Natural killer cell (primary cell): ENCODE measurements at regions not wholly inside any gene's neighbourhood (a gene's known extent, or its start where the extent isn't known, plus 50 kb on each side); places are given as distances from the start of the nearest gene placed in this dataset.

Source experiments
- ATAC-seq, 3 donors: fragments of 150-1000 bp in 2 of 3; fragments of 200-7000 bp in 1 of 3; cut with Tn5 transposase; 1 replicate in 1 of 3; 2 replicates in 2 of 3; pipeline ENCODE4 v1.10.0; 2021; ENCODE audit warnings: mild to moderate bottlenecking in 2 of 3, moderate library complexity in 2 of 3
- DNase-seq, 2 donors: peaks; one replicate each; pipeline versions ENCODE4 v3.0.0 to v3.0.0-alpha.2; 2013 to 2021; ENCODE audit warnings: mixed read lengths in 1 of 2
- H3K27ac ChIP-seq: one replicate; pipeline ENCODE4 v1.5.1; 2013; ENCODE audit warnings: mild to moderate bottlenecking, low read length
- H3K27me3 ChIP-seq: one replicate; pipeline ENCODE4 v1.6.1; 2013; ENCODE audit warnings: low read length; ENCODE audit not compliant: control insufficient read depth, insufficient read depth
- H3K36me3 ChIP-seq: one replicate; pipeline ENCODE4 v1.6.1; 2013; ENCODE audit warnings: low read length; ENCODE audit not compliant: control insufficient read depth, insufficient read depth
- H3K4me1 ChIP-seq: one replicate; pipeline ENCODE4 v1.6.1; 2013; ENCODE audit warnings: low read length; ENCODE audit not compliant: control insufficient read depth, insufficient read depth
- H3K4me3 ChIP-seq: one replicate; pipeline ENCODE4 v1.5.1; 2013; ENCODE audit warnings: low read length
- H3K9me3 ChIP-seq: one replicate; pipeline ENCODE4 v1.6.1; 2013; ENCODE audit warnings: low read length; ENCODE audit not compliant: control insufficient read depth, insufficient read depth
- H3K27ac Mint-ChIP-seq, 2 donors: one replicate each; pipeline ENCODE4 v1.8.0; 2022; ENCODE audit warnings: mild to moderate bottlenecking in 2 of 2, mixed read lengths in 2 of 2, moderate library complexity in 1 of 2
- H3K27me3 Mint-ChIP-seq, 2 donors: one replicate each; pipeline ENCODE4 v1.8.0; 2022; ENCODE audit warnings: low read depth in 2 of 2, mixed read lengths in 2 of 2
- H3K36me3 Mint-ChIP-seq: one replicate; pipeline ENCODE4 v1.8.0; 2022; ENCODE audit warnings: mixed read lengths
- H3K4me1 Mint-ChIP-seq, 2 donors: one replicate each; pipeline ENCODE4 v1.8.0; 2022; ENCODE audit warnings: mixed read lengths in 2 of 2
- H3K4me3 Mint-ChIP-seq: one replicate; pipeline ENCODE4 v1.8.0; 2022; ENCODE audit warnings: mild to moderate bottlenecking, moderate library complexity, mixed read lengths
- H3K9me3 Mint-ChIP-seq, 2 donors: one replicate each; pipeline ENCODE4 v1.8.0; 2022; ENCODE audit warnings: mixed read lengths in 2 of 2
- WGBS: methylation state at CpG from one replicate; pipeline ENCODE4 v1.1.7; 2013; ENCODE audit warnings: missing lambda C conversion rate; ENCODE audit not compliant: insufficient coverage; 5-methylcytosine and 5-hydroxymethylcytosine counted together
- intact Hi-C: fragments of 100-400 bp; cut with micrococcal nuclease; formaldehyde crosslinking; loops from one replicate; pipeline ENCODE4 v1.14.2; 2022
- TF ChIP-seq, protein P1 (sequence below): fragments of 200-600 bp; IDR thresholded peaks from one replicate; pipeline ENCODE4 v1.8.0; 2022; ENCODE audit warnings: antibody characterized with exemption

DNA sequence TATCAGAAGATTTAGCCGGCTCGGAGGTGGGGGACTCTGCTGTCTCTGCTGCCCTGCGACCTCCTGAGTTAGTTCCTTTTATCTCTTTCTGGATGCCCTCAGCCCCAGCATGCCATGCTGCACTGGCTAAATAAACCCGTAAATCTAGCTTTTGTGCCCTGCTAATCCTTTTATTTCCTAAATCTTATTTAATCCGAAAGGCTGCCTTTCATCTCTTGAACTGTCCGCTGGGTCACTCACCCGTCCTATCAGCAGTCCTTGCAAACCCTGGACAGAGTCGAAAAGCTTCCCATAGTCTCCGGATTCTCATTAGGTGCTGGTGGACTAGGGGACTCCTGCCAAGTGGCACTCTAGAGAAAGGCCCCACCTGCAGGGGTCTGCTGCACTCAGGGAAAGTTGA lies 122.0 kb upstream of the APCDD1 start:
- H3K27me3 ChIP-seq, result no peaks in the 10 kb centered on the region
- no peak for ATAC-seq
- Mint-ChIP-seq H3K27ac (no peak overlapping the region), H3K4me1 (no peaks in the 10 kb centered on the region), H3K36me3 (no peaks in the 10 kb centered on the region), H3K27me3 (no peaks in the 10 kb centered on the region), H3K9me3 (no peaks in the 10 kb centered on the region), H3K4me3 (no peak overlapping the region)
- no peak overlapping the region for H3K4me3 ChIP-seq
- intact Hi-C loops, result no loop called here
- TF ChIP-seq, protein P1, sequence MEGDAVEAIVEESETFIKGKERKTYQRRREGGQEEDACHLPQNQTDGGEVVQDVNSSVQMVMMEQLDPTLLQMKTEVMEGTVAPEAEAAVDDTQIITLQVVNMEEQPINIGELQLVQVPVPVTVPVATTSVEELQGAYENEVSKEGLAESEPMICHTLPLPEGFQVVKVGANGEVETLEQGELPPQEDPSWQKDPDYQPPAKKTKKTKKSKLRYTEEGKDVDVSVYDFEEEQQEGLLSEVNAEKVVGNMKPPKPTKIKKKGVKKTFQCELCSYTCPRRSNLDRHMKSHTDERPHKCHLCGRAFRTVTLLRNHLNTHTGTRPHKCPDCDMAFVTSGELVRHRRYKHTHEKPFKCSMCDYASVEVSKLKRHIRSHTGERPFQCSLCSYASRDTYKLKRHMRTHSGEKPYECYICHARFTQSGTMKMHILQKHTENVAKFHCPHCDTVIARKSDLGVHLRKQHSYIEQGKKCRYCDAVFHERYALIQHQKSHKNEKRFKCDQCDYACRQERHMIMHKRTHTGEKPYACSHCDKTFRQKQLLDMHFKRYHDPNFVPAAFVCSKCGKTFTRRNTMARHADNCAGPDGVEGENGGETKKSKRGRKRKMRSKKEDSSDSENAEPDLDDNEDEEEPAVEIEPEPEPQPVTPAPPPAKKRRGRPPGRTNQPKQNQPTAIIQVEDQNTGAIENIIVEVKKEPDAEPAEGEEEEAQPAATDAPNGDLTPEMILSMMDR, result no peak
- 89% methylated on average over 9 of the region's 9 CpGs for WGBS
- no peaks in the 10 kb centered on the region for H3K36me3 ChIP-seq
- no peak for DNase-seq
- H3K4me1 ChIP-seq, result no peaks in the 10 kb centered on the region
- H3K27ac ChIP-seq, result no peak overlapping the region
- no peaks in the 10 kb centered on the region for H3K9me3 ChIP-seq

DNA sequence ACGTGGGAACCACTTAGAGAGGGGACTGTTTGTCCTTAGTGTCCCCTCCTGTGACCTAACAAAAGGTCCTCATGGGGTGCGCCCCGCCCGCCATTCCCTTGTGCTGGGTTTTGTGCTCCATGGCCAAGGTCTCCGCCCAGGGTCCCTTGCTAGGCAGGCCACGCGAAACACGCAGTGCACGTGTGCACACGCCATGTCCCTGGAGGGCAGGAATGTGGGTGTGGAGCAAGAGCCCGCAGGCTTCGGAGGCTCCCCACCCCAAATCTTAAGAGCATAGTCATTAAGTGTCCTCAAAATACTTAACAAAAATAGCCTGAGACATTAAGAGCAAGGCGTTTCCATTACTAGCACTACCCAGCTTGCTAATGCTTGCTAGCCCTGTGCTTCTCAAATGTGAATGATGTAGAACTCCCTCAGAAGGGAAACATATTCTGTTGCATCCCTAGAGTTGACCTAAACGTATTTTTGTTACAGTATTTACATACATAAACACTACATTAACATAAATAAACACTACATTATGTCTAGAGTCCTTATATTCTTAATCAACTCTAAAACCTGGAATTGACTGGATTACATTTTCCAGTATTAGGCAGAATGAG lies 117.6 kb upstream of the APCDD1 start:
- no peak for ATAC-seq
- no peaks in the 10 kb centered on the region for H3K36me3 Mint-ChIP-seq

DNA sequence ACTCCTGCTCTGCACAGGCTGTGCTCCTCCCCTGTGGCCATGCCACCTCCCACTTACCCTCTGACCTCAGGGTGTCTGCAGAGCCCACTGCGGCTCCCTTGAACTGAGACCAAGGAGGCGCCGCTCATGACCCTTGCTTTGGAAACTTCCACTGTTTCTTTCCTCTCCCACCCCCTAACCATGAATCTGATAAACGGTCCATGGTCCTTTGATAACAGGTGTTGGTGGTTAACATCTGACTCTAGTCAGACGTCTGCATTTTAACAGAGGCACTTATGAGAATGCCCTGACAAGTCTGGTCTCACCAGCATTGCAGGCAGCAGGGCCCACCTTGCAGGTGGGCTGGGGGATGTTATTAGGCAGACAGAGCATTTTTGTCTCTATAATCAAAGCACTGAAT lies 113.6 kb upstream of the APCDD1 start:
- intact Hi-C loops, result no loop called here
- Histone ChIP-seq H3K27ac (no peak overlapping the region), H3K4me1 (no peaks in the 10 kb centered on the region), H3K4me3 (no peak overlapping the region), H3K27me3 (no peaks in the 10 kb centered on the region), H3K9me3 (no peaks in the 10 kb centered on the region), H3K36me3 (no peaks in the 10 kb centered on the region)
- H3K27ac Mint-ChIP-seq, result no peak overlapping the region
- WGBS, result 49% methylated on average over 5 of the region's 5 CpGs
- DNase-seq (no peak), ATAC-seq (no peak)
- no peaks in the 10 kb centered on the region for H3K9me3 Mint-ChIP-seq
- H3K36me3 Mint-ChIP-seq, result no peaks in the 10 kb centered on the region
- no peaks in the 10 kb centered on the region for H3K27me3 Mint-ChIP-seq
- no peak overlapping the region for H3K4me3 Mint-ChIP-seq
- H3K4me1 Mint-ChIP-seq, result no peaks in the 10 kb centered on the region
- TF ChIP-seq, protein P1, result no peak

More for the DNA sequence above, 117.6 kb upstream of the APCDD1 start:
- DNase-seq, result no peak
- H3K27ac ChIP-seq, result no peak overlapping the region
- Mint-ChIP-seq H3K4me3 (no peak overlapping the region), H3K4me1 (no peaks in the 10 kb centered on the region), H3K27ac (no peak overlapping the region), H3K9me3 (no peaks in the 10 kb centered on the region), H3K27me3 (no peaks in the 10 kb centered on the region)
- intact Hi-C loops, result no loop called here
- H3K4me3 ChIP-seq, result no peak overlapping the region
- TF ChIP-seq, protein P1, result no peak
- no peaks in the 10 kb centered on the region for H3K9me3 ChIP-seq
- H3K27me3 ChIP-seq, result no peaks in the 10 kb centered on the region
- H3K4me1 ChIP-seq, result no peaks in the 10 kb centered on the region
- H3K36me3 ChIP-seq, result no peaks in the 10 kb centered on the region
- 92% methylated on average over 13 of the region's 14 CpGs for WGBS

DNA sequence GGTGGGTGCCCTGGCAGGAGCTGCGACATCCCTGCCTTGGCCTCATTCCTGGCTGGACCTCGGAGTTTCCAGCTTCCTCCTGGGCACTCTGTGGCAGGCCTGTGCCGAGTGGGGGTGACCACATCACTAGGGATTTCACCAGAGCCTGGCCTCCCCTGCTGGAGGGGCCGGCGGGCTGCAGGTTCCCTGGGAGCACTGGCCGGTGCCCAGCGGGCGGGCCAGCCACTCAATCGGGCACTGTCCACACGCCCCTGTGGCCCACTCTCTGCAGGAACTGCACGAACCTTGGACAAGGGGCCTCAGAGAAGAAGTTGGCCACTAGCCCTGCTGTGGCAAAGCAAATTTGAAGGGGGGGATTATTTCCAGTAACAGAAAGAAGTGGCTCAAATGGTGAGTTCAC lies 110.7 kb upstream of the APCDD1 start:
- no peaks in the 10 kb centered on the region for H3K27me3 ChIP-seq
- no peaks in the 10 kb centered on the region for H3K36me3 ChIP-seq
- 90% methylated on average over 11 of the region's 11 CpGs for WGBS
- DNase-seq, result no peak
- H3K4me3 ChIP-seq, result no peak overlapping the region
- Mint-ChIP-seq H3K27ac (no peak overlapping the region), H3K36me3 (no peaks in the 10 kb centered on the region), H3K4me1 (no peaks in the 10 kb centered on the region), H3K9me3 (no peaks in the 10 kb centered on the region), H3K4me3 (no peak overlapping the region), H3K27me3 (no peaks in the 10 kb centered on the region)
- ATAC-seq, result no peak
- H3K4me1 ChIP-seq, result no peaks in the 10 kb centered on the region
- TF ChIP-seq, protein P1, result no peak
- intact Hi-C loops, result no loop called here
- no peaks in the 10 kb centered on the region for H3K9me3 ChIP-seq
- H3K27ac ChIP-seq, result no peak overlapping the region
